GM18858 (cell line): ENCODE measurements at regions not wholly inside any gene's neighbourhood (a gene's known extent, or its start where the extent isn't known, plus 50 kb on each side); places are given as distances from the start of the nearest gene placed in this dataset.
A peak's percentile ranks its signal among the peaks of the same experiment; 100 is the strongest.

Experiments used
- ATAC-seq: cut with Tn5 transposase; IDR thresholded peaks from one replicate; pipeline ENCODE4 v1.9.1; 2021; ENCODE audit not compliant: unreplicated experiment

GRCh38 chr6:14852375-14852774, 393.5 kb upstream of the JARID2 start:
- ATAC-seq = no peak

- ATAC-seq = no peak
Measured at GRCh38 chr6:14856177-14856576, 389.7 kb upstream of the JARID2 start.

GRCh38 chr6:14857001-14857400, 388.9 kb upstream of the JARID2 start:
- no peak for ATAC-seq

GRCh38 chr6:14857501-14857900, 388.4 kb upstream of the JARID2 start:
- no peak for ATAC-seq

GRCh38 chr6:14858808-14859207, 387.1 kb upstream of the JARID2 start:
- ATAC-seq = no peak

GRCh38 chr6:14860774-14861173, 385.1 kb upstream of the JARID2 start:
- no peak for ATAC-seq

GRCh38 chr6:14861491-14861943, 384.4 kb upstream of the JARID2 start:
- no peak for ATAC-seq

- ATAC-seq = no peak
Measured at GRCh38 chr6:14862845-14863244, 383.0 kb upstream of the JARID2 start.

GRCh38 chr6:14863902-14864850, 381.7 kb upstream of the JARID2 start:
- no peak for ATAC-seq

GRCh38 chr6:14865531-14866100, 380.3 kb upstream of the JARID2 start:
- no peak for ATAC-seq

- no peak for ATAC-seq
Measured at GRCh38 chr6:14867802-14868201, 378.1 kb upstream of the JARID2 start.

- no peak for ATAC-seq
Measured at GRCh38 chr6:14871221-14871620, 374.6 kb upstream of the JARID2 start.

- ATAC-seq = no peak
Measured at GRCh38 chr6:14873101-14873500, 372.8 kb upstream of the JARID2 start.

GRCh38 chr6:14873781-14874441, 372.0 kb upstream of the JARID2 start:
- ATAC-seq = no peak

- ATAC-seq = no peak
Measured at GRCh38 chr6:14874975-14875480, 370.8 kb upstream of the JARID2 start.

GRCh38 chr6:14875481-14876063, 370.3 kb upstream of the JARID2 start:
- ATAC-seq = peak; percentile 63

- ATAC-seq = peak; percentile 62
Measured at GRCh38 chr6:14876778-14877613, 368.9 kb upstream of the JARID2 start.

- no peak for ATAC-seq
Measured at GRCh38 chr6:14877758-14878157, 368.1 kb upstream of the JARID2 start.

- ATAC-seq = no peak
Measured at GRCh38 chr6:14880052-14880451, 365.8 kb upstream of the JARID2 start.

- no peak for ATAC-seq
Measured at GRCh38 chr6:14880677-14881076, 365.2 kb upstream of the JARID2 start.
